NB4 (cell line): ENCODE measurements at regions not wholly inside any gene's neighbourhood (a gene's known extent, or its start where the extent isn't known, plus 50 kb on each side); places are given as distances from the start of the nearest gene placed in this dataset.

ENCODE experiments used
- MYC ChIP-seq: IDR thresholded peaks from 2 replicates; pipeline ENCODE4 v1.6.1; 2011; ENCODE audit warnings: low read depth, low read length
- POLR2A ChIP-seq: IDR thresholded peaks from 2 replicates; pipeline ENCODE4 v1.6.1; 2011; ENCODE audit warnings: mild to moderate bottlenecking; ENCODE audit not compliant: insufficient read length; ENCODE audit errors: extremely low read depth
- TF ChIP-seq, protein P1 (sequence below): IDR thresholded peaks from one replicate; pipeline ENCODE4 v1.5.1; 2012; ENCODE audit warnings: low read depth, low read length
- TF ChIP-seq, protein P2 (sequence below): IDR thresholded peaks from 2 replicates; pipeline ENCODE4 v1.6.1; 2011; ENCODE audit warnings: low read depth, low read length

DNA sequence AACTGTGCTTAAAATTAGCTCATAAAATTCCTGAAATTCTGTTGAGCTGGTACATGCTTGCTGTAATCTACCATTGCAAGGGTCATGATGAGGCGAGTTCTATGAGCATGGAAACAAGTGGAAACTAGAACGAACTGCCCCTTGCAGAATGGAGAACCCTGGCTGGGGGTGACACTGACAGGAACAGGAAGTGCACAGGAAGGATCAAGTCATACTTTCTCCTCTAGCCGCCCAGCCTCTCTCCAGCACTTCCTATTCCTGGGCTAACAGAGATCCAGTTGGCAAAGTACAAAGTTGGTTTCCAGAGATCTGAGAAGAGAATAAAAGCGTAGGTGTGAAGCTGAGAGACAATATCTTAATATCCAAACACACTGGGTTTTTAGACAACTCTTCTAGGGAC, 414.2 kb upstream of the PODXL start:
- TF ChIP-seq, protein P1, sequence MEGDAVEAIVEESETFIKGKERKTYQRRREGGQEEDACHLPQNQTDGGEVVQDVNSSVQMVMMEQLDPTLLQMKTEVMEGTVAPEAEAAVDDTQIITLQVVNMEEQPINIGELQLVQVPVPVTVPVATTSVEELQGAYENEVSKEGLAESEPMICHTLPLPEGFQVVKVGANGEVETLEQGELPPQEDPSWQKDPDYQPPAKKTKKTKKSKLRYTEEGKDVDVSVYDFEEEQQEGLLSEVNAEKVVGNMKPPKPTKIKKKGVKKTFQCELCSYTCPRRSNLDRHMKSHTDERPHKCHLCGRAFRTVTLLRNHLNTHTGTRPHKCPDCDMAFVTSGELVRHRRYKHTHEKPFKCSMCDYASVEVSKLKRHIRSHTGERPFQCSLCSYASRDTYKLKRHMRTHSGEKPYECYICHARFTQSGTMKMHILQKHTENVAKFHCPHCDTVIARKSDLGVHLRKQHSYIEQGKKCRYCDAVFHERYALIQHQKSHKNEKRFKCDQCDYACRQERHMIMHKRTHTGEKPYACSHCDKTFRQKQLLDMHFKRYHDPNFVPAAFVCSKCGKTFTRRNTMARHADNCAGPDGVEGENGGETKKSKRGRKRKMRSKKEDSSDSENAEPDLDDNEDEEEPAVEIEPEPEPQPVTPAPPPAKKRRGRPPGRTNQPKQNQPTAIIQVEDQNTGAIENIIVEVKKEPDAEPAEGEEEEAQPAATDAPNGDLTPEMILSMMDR = no peak
- TF ChIP-seq POLR2A (no peak), MYC (no peak)
- TF ChIP-seq, protein P2, sequence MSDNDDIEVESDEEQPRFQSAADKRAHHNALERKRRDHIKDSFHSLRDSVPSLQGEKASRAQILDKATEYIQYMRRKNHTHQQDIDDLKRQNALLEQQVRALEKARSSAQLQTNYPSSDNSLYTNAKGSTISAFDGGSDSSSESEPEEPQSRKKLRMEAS = no peak
